AG09319 (cell line): ENCODE measurements at regions not wholly inside any gene's neighbourhood (a gene's known extent, or its start where the extent isn't known, plus 50 kb on each side); places are given as distances from the start of the nearest gene placed in this dataset.

Experiments
- DNase-seq: peaks from one replicate; pipeline ENCODE4 v3.0.0-alpha.2; 2010; ENCODE audit warnings: low read depth; ENCODE audit errors: extremely low read depth
- CTCF ChIP-seq: IDR thresholded peaks from 2 replicates; pipeline ENCODE4 v1.5.1; 2011; ENCODE audit warnings: low read depth, mild to moderate bottlenecking, inconsistent platforms, low read length, moderate library complexity

GRCh38 chr2:164420787-164421186 lies 200.5 kb downstream of the GRB14 start:
- no peak for DNase-seq
- no peak for TF ChIP-seq CTCF

- no peak for DNase-seq
- no peak for TF ChIP-seq CTCF
Measured at GRCh38 chr2:164412831-164413230, 208.5 kb downstream of the GRB14 start.

- TF ChIP-seq CTCF: no peak
- no peak for DNase-seq
Measured at GRCh38 chr2:164389411-164389810, 231.9 kb downstream of the GRB14 start.

- peak; percentile 7 for DNase-seq
- no peak for TF ChIP-seq CTCF
Measured at GRCh38 chr2:164388511-164388910, 232.8 kb downstream of the GRB14 start.

- DNase-seq: no peak
- no peak for TF ChIP-seq CTCF
Measured at GRCh38 chr2:164386231-164386630, 235.1 kb downstream of the GRB14 start.

- TF ChIP-seq CTCF: no peak
- DNase-seq: no peak
Measured at GRCh38 chr2:164384434-164384833, 236.8 kb downstream of the GRB14 start.

GRCh38 chr2:164371916-164372315 lies 249.4 kb downstream of the GRB14 start:
- no peak for DNase-seq
- TF ChIP-seq CTCF: no peak

GRCh38 chr2:164369366-164369765 lies 251.9 kb downstream of the GRB14 start:
- TF ChIP-seq CTCF: no peak
- DNase-seq: no peak
